ENCODE measurements at regions not wholly inside any gene's neighbourhood (a gene's known extent, or its start where the extent isn't known, plus 50 kb on each side); places are given as distances from the start of the nearest gene placed in this dataset.

DNA sequence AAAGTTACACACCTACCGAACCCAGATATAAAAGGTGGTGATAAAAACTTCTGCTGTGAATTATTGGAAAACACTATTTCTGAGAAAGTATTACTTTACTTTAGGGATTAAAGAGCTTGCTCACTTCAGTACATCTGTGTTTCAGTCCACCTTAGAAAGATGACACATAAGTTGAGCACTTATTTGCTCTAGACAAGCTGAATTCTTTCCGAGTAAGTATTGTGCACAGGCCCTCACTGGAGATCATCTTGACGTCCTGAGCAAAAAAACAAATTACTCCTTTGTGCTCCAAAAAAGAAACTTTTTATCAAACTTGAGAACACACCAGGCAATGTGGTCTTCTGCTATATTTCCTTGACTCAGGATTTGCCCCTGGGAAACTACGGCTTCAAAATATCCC is 231.0 kb upstream of the GRAMD2B start:
- in situ Hi-C loops (cut with HindIII; ENCODE audit: low pct_unique_long_range_greater_than_20kb, low sequenced_read_pairs) (no loop called here), intact Hi-C loops (cut with micrococcal nuclease; ENCODE audit: unreplicated experiment) (no loop called here)
- H3K27ac ChIP-seq (ENCODE audit: low read length), result no peak overlapping the region
- CTCF ChIA-PET, result no interaction called here
- ATAC-seq (no peak), DNase-seq (ENCODE audit: low read depth, low spot score) (no peak)
- H3K36me3 ChIP-seq (ENCODE audit: control insufficient read depth, insufficient read depth, low read length), result no peaks in the 10 kb centered on the region
- H3K4me3 ChIP-seq (ENCODE audit: low read depth in 2 of 2, low read length in 2 of 2), result no peak overlapping the region
- POLR2A ChIA-PET, result no interaction called here
- no peaks in the 10 kb centered on the region for H3K4me1 ChIP-seq (ENCODE audit: control insufficient read depth, insufficient read depth, low read length)
- no peak for TF ChIP-seq SIN3A (IDR thresholded peaks at IDR 0.05; ENCODE audit: borderline replicate concordance, insufficient read depth, low read depth, low read length)
- no peak for TF ChIP-seq CTCF (IDR thresholded peaks at IDR 0.05)
- TF ChIP-seq POLR2AphosphoS5 (IDR thresholded peaks at IDR 0.05; ENCODE audit: low read depth, low read length), result no peak
- TF ChIP-seq TCF7L2 (IDR thresholded peaks at IDR 0.05; ENCODE audit: low read depth, low read length), result no peak
- TF ChIP-seq, protein P1, sequence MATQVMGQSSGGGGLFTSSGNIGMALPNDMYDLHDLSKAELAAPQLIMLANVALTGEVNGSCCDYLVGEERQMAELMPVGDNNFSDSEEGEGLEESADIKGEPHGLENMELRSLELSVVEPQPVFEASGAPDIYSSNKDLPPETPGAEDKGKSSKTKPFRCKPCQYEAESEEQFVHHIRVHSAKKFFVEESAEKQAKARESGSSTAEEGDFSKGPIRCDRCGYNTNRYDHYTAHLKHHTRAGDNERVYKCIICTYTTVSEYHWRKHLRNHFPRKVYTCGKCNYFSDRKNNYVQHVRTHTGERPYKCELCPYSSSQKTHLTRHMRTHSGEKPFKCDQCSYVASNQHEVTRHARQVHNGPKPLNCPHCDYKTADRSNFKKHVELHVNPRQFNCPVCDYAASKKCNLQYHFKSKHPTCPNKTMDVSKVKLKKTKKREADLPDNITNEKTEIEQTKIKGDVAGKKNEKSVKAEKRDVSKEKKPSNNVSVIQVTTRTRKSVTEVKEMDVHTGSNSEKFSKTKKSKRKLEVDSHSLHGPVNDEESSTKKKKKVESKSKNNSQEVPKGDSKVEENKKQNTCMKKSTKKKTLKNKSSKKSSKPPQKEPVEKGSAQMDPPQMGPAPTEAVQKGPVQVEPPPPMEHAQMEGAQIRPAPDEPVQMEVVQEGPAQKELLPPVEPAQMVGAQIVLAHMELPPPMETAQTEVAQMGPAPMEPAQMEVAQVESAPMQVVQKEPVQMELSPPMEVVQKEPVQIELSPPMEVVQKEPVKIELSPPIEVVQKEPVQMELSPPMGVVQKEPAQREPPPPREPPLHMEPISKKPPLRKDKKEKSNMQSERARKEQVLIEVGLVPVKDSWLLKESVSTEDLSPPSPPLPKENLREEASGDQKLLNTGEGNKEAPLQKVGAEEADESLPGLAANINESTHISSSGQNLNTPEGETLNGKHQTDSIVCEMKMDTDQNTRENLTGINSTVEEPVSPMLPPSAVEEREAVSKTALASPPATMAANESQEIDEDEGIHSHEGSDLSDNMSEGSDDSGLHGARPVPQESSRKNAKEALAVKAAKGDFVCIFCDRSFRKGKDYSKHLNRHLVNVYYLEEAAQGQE (IDR thresholded peaks at IDR 0.05; ENCODE audit: insufficient read depth in 1 of 2, low read depth in 2 of 2, low read length in 1 of 2), result no peak
- H3K27me3 ChIP-seq (ENCODE audit: control insufficient read depth, insufficient read depth, low read length), result no peaks in the 10 kb centered on the region
- H3K9me3 ChIP-seq (ENCODE audit: control insufficient read depth, insufficient read depth, low read depth, low read length), result no peaks in the 10 kb centered on the region
- no TSS peak for BruUV-seq (replicated peaks)

DNA sequence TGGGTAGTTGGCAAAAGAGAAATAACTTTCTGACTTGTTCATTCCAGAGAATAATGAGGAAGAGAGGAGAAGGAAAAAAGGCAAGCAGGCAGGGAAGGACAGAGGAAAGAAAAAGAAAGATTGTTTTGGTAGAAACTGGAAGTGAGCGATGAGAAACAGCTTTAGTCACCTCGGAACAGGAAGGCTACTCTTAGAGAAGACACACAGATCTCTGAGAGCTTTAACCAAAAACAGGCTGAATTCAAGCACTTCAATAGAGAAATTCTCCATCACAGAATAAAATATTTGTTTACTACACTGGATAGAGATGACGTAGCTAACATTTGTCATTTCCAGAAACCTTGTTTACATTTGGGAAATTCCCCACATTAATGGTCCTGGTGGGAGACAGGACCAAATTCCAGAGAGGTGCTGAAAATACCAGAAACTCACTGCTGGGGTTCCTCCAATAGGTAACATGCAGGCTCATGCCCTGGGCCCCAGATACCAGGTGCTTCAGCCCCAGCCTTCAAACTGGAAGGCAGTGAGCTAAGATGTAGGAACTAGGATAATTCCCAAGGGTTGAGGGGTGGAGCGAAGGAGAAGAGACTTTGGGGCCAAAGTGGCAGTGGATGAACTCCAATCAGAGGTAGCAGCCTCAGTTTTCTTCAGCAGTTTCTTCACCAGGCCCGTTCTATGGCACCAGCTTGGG is 227.7 kb upstream of the GRAMD2B start:
- TF ChIP-seq CTCF (IDR thresholded peaks at IDR 0.05) (no peak), SIN3A (IDR thresholded peaks at IDR 0.05; ENCODE audit: borderline replicate concordance, insufficient read depth, low read depth, low read length) (no peak), POLR2AphosphoS5 (IDR thresholded peaks at IDR 0.05; ENCODE audit: low read depth, low read length) (no peak), TCF7L2 (IDR thresholded peaks at IDR 0.05; ENCODE audit: low read depth, low read length) (no peak)
- TF ChIP-seq, protein P1 (IDR thresholded peaks at IDR 0.05; ENCODE audit: insufficient read depth in 1 of 2, low read depth in 2 of 2, low read length in 1 of 2), result no peak
- Histone ChIP-seq H3K9me3 (ENCODE audit: control insufficient read depth, insufficient read depth, low read depth, low read length) (no peaks in the 10 kb centered on the region), H3K4me1 (ENCODE audit: control insufficient read depth, insufficient read depth, low read length) (no peaks in the 10 kb centered on the region), H3K36me3 (ENCODE audit: control insufficient read depth, insufficient read depth, low read length) (no peaks in the 10 kb centered on the region), H3K27me3 (ENCODE audit: control insufficient read depth, insufficient read depth, low read length) (no peaks in the 10 kb centered on the region), H3K27ac (ENCODE audit: low read length) (no peak overlapping the region; the same call in 1 of the 2 replicates), H3K4me3 (ENCODE audit: low read depth in 2 of 2, low read length in 2 of 2) (no peak overlapping the region)
- in situ Hi-C loops (cut with HindIII; ENCODE audit: low pct_unique_long_range_greater_than_20kb, low sequenced_read_pairs), result no loop called here
- ATAC-seq (no peak), DNase-seq (ENCODE audit: low read depth, low spot score) (no peak)
- BruUV-seq (replicated peaks), result no TSS peak
- intact Hi-C loops (cut with micrococcal nuclease; ENCODE audit: unreplicated experiment), result no loop called here
- ChIA-PET CTCF (no interaction called here), POLR2A (no interaction called here)
